ENCODE measurements at regions not wholly inside any gene's neighbourhood (a gene's known extent, or its start where the extent isn't known, plus 50 kb on each side); places are given as distances from the start of the nearest gene placed in this dataset.

DNA sequence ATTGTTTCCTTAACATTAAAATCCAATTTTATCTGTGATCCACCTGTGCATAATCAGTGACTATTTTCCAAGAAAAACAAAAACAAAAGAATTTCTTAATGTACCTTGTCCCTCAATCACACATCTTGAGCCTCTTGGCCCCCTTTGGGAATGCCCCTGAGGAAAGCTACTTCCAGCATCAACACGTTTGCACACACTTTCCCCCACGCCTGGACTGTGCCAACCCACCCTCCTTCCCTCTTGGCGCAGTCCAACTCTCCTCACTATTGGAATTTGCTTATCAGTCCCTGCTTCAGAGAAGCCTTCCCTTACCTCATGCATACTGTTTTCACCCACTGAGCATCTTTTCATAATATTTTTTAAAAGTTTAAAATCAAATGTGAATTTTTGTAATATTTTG is 389.4 kb upstream of the NRSN1 start:
- intact Hi-C loops (cut with DNase I; ENCODE audit: low total_unique reads), result no loop called here
- 59 to 78% (median 64%) methylated on average over 3 of the region's 3 CpGs for WGBS, 5 donors
- no peaks in the 10 kb centered on the region for H3K27me3 ChIP-seq (replicated peaks in 1 of 7)
- TF ChIP-seq POLR2AphosphoS5 (IDR thresholded peaks at IDR 0.05) (no peak), POLR2A (IDR thresholded peaks at IDR 0.05) (no peak)
- TF ChIP-seq, protein P1, sequence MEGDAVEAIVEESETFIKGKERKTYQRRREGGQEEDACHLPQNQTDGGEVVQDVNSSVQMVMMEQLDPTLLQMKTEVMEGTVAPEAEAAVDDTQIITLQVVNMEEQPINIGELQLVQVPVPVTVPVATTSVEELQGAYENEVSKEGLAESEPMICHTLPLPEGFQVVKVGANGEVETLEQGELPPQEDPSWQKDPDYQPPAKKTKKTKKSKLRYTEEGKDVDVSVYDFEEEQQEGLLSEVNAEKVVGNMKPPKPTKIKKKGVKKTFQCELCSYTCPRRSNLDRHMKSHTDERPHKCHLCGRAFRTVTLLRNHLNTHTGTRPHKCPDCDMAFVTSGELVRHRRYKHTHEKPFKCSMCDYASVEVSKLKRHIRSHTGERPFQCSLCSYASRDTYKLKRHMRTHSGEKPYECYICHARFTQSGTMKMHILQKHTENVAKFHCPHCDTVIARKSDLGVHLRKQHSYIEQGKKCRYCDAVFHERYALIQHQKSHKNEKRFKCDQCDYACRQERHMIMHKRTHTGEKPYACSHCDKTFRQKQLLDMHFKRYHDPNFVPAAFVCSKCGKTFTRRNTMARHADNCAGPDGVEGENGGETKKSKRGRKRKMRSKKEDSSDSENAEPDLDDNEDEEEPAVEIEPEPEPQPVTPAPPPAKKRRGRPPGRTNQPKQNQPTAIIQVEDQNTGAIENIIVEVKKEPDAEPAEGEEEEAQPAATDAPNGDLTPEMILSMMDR (IDR thresholded peaks at IDR 0.05 in 8 of 11, conservative IDR thresholded peaks at IDR 0.05 in 3 of 11), result no peak
- no peak overlapping the region for H3K4me3 ChIP-seq
- no peak for DNase-seq
- H3K36me3 ChIP-seq, result no peaks in the 10 kb centered on the region
- peaks cover 0 to 4% (median 0%) of the 10 kb centered on the region in 8 donors for H3K9me3 ChIP-seq
- H3K4me1 ChIP-seq, result no peaks in the 10 kb centered on the region
- H3K27ac ChIP-seq, result no peak overlapping the region

DNA sequence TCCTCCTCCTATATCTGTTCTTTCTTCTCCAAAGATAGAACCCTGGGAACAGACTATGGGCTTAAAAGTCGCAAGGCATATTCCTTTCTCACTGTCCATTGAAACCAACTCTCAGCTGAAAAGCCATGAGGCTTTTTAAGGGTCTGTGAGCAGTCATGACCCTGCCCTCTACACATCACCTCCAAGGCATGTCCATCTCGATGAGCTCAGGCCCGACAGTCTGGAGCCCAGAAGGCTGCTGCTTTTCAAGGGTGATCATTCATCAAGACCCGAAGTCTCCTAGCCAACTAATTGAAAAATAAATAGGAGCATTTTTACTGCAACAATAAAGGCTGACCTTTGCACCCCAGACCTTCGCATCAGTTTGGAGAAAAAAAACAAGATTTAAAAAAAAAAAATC is 378.8 kb upstream of the NRSN1 start:
- no peak for DNase-seq
- Histone ChIP-seq H3K27me3 (replicated peaks in 1 of 7) (no peaks in the 10 kb centered on the region), H3K4me1 (no peaks in the 10 kb centered on the region), H3K27ac (no peak overlapping the region), H3K9me3 (peaks cover 0 to 11% (median 0%) of the 10 kb centered on the region in 8 donors), H3K36me3 (no peaks in the 10 kb centered on the region), H3K4me3 (no peak overlapping the region)
- intact Hi-C loops (cut with DNase I; ENCODE audit: low total_unique reads), result no loop called here
- 66 to 84% (median 73%) methylated on average over 5 of the region's 5 CpGs for WGBS, 5 donors
- TF ChIP-seq POLR2AphosphoS5 (IDR thresholded peaks at IDR 0.05) (no peak), POLR2A (IDR thresholded peaks at IDR 0.05) (no peak)
- TF ChIP-seq, protein P1 (IDR thresholded peaks at IDR 0.05 in 8 of 11, conservative IDR thresholded peaks at IDR 0.05 in 3 of 11), result no peak

DNA sequence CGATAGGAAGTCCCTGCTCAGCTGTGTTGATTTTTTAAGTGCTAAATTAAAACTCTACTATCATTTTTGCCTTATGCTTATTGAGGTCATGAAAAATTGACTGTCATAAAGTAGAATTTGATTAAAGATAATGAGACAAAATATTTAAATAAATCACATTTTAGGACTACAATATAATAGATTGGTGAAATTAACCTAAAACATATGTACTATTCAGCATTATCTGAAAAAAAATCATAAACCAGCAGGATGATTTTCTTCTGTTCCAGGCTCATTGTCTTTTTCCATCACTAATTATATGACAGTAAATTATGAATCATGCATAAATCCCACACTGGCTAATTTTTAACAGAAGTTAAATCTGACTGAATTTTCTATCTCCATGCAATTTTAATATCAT is 373.6 kb upstream of the NRSN1 start:
- 71 to 86% (median 79%) methylated on average over 1 of the region's 1 CpG for WGBS, 5 donors
- Histone ChIP-seq H3K4me3 (no peak overlapping the region), H3K27ac (no peak overlapping the region), H3K4me1 (no peaks in the 10 kb centered on the region), H3K36me3 (no peaks in the 10 kb centered on the region), H3K27me3 (replicated peaks in 1 of 7) (no peaks in the 10 kb centered on the region), H3K9me3 (peaks cover 0 to 18% (median 13%) of the 10 kb centered on the region in 8 donors)
- DNase-seq, result no peak
- intact Hi-C loops (cut with DNase I; ENCODE audit: low total_unique reads), result no loop called here
- TF ChIP-seq POLR2A (IDR thresholded peaks at IDR 0.05), result no peak
- TF ChIP-seq POLR2AphosphoS5 (IDR thresholded peaks at IDR 0.05), result no peak
- TF ChIP-seq, protein P1 (IDR thresholded peaks at IDR 0.05 in 8 of 11, conservative IDR thresholded peaks at IDR 0.05 in 3 of 11), result no peak

DNA sequence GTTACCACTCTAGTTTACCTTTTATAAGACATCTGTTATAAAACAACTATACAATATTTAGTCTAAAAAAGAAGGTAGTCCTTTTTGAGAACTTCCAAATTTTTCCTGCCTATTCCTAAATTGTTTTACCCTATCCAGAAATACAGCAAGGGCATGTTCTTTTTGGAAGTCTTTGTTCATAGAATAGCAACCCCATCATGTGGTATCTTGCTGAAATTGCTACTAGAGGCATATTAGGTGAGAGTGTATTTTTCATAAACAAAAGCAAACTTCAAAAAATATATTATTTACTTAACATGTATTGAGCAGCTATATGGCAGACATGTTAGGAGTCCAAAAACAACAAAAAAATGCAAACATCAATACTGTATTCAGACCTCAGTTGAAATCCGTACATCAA is 371.8 kb upstream of the NRSN1 start:
- DNase-seq, result no peak
- H3K36me3 ChIP-seq, result no peaks in the 10 kb centered on the region
- H3K27me3 ChIP-seq (replicated peaks in 1 of 7), result no peaks in the 10 kb centered on the region
- H3K9me3 ChIP-seq, result peaks cover 0 to 20% (median 13%) of the 10 kb centered on the region in 8 donors
- TF ChIP-seq POLR2A (IDR thresholded peaks at IDR 0.05), result no peak
- TF ChIP-seq, protein P1 (IDR thresholded peaks at IDR 0.05 in 8 of 11, conservative IDR thresholded peaks at IDR 0.05 in 3 of 11), result no peak
- no peak for TF ChIP-seq POLR2AphosphoS5 (IDR thresholded peaks at IDR 0.05)
- no peaks in the 10 kb centered on the region for H3K4me1 ChIP-seq
- H3K27ac ChIP-seq, result no peak overlapping the region
- H3K4me3 ChIP-seq, result no peak overlapping the region
- intact Hi-C loops (cut with DNase I; ENCODE audit: low total_unique reads), result no loop called here
- WGBS, 5 donors, result 71 to 91% (median 87%) methylated on average over 1 of the region's 1 CpG
